CD14-positive monocyte (primary cell): ENCODE measurements at regions not wholly inside any gene's neighbourhood (a gene's known extent, or its start where the extent isn't known, plus 50 kb on each side); places are given as distances from the start of the nearest gene placed in this dataset.

Experiments used
- DNase-seq, 3 donors: peaks; one replicate each; pipeline ENCODE4 v3.0.0-alpha.2; 2011 to 2022
- H2AFZ ChIP-seq: 2 replicates; pipeline ENCODE4 v1.6.0; 2012; ENCODE audit warnings: mild to moderate bottlenecking, low read depth, low read length, inconsistent platforms; ENCODE audit not compliant: insufficient read depth, poor library complexity, severe bottlenecking
- H3K27ac ChIP-seq, 2 donors: 1 replicate in 1 of 2; 2 replicates in 1 of 2; pipeline ENCODE4 v1.5.1; 2012 to 2013; ENCODE audit warnings: low read length in 2 of 2, control low read depth in 1 of 2, inconsistent platforms in 1 of 2, low read depth in 1 of 2, mild to moderate bottlenecking in 1 of 2
- H3K27me3 ChIP-seq, 2 donors: one replicate each; pipeline versions ENCODE4 v1.6.0 to v1.6.1; 2011 to 2013; ENCODE audit warnings: low read length in 2 of 2; ENCODE audit not compliant: control insufficient read depth in 2 of 2, insufficient read depth in 2 of 2
- H3K36me3 ChIP-seq, 2 donors: replicated peaks in 1 of 2; 1 replicate in 1 of 2; 2 replicates in 1 of 2; pipeline versions ENCODE4 v1.5.1 to v1.6.1; 2012 to 2013; ENCODE audit warnings: low read length in 2 of 2, control low read depth in 1 of 2, inconsistent platforms in 1 of 2, mild to moderate bottlenecking in 1 of 2; ENCODE audit not compliant: insufficient read depth in 2 of 2, control insufficient read depth in 1 of 2
- H3K4me1 ChIP-seq, 2 donors: 1 replicate in 1 of 2; 2 replicates in 1 of 2; pipeline versions ENCODE4 v1.5.1 to v1.6.1; 2012 to 2013; ENCODE audit warnings: low read length in 2 of 2, control low read depth in 1 of 2, inconsistent platforms in 1 of 2, mild to moderate bottlenecking in 1 of 2, moderate library complexity in 1 of 2; ENCODE audit not compliant: insufficient read depth in 2 of 2, control insufficient read depth in 1 of 2
- H3K4me2 ChIP-seq: replicated peaks from 2 replicates; pipeline ENCODE3; 2012; ENCODE audit warnings: low read length, moderate library complexity, mild to moderate bottlenecking; ENCODE audit not compliant: poor library complexity, severe bottlenecking; ENCODE audit errors: extremely low read depth
- H3K4me3 ChIP-seq, 3 experiments: fragments of 200-600 bp in 1 of 3; sonication (generic) in 1 of 3; replicated peaks in 1 of 3; 1 replicate in 2 of 3; 2 replicates in 1 of 3; pipeline ENCODE4 v1.5.1; 2011 to 2013; ENCODE audit warnings: low read length in 3 of 3, mild to moderate bottlenecking in 3 of 3, control low read depth in 2 of 3, low read depth in 2 of 3, inconsistent platforms in 1 of 3, moderate library complexity in 1 of 3
- H3K79me2 ChIP-seq: 2 replicates; pipeline ENCODE4 v1.6.0; 2012; ENCODE audit warnings: mild to moderate bottlenecking, control low read depth, inconsistent platforms, low read length, moderate library complexity; ENCODE audit not compliant: insufficient read depth
- H3K9ac ChIP-seq: 2 replicates; pipeline ENCODE4 v1.6.0; 2017; ENCODE audit warnings: low read length, mild to moderate bottlenecking; ENCODE audit not compliant: insufficient read depth, poor library complexity, severe bottlenecking
- H3K9me3 ChIP-seq, 2 donors: replicated peaks in 1 of 2; 1 replicate in 1 of 2; 2 replicates in 1 of 2; pipeline versions ENCODE4 v1.5.1 to v1.6.1; 2012 to 2013; ENCODE audit warnings: low read length in 2 of 2, control low read depth in 1 of 2; ENCODE audit not compliant: control insufficient read depth in 1 of 2, insufficient read depth in 1 of 2
- H4K20me1 ChIP-seq: 2 replicates; pipeline ENCODE4 v1.6.0; 2012; ENCODE audit warnings: mild to moderate bottlenecking, low read length, control low read depth, moderate library complexity; ENCODE audit not compliant: insufficient read depth
- H3K27ac Mint-ChIP-seq, 7 donors: one replicate each; pipeline ENCODE4 v1.8.0; 2020; ENCODE audit warnings: mild to moderate bottlenecking in 7 of 7, mixed read lengths in 7 of 7, moderate library complexity in 6 of 7, inconsistent platforms in 2 of 7
- H3K27me3 Mint-ChIP-seq, 3 donors: one replicate each; pipeline ENCODE4 v1.8.0; 2021 to 2022; ENCODE audit warnings: low read depth in 3 of 3, mild to moderate bottlenecking in 3 of 3, mixed read lengths in 3 of 3, moderate library complexity in 3 of 3, inconsistent platforms in 1 of 3
- H3K36me3 Mint-ChIP-seq, 2 donors: one replicate each; pipeline ENCODE4 v1.8.0; 2020; ENCODE audit warnings: mixed read lengths in 2 of 2, inconsistent platforms in 1 of 2, mild to moderate bottlenecking in 1 of 2
- H3K4me1 Mint-ChIP-seq: one replicate; pipeline ENCODE4 v1.8.0; 2020; ENCODE audit warnings: mild to moderate bottlenecking, mixed read lengths
- H3K4me3 Mint-ChIP-seq, 2 donors: one replicate each; pipeline ENCODE4 v1.8.0; 2020; ENCODE audit warnings: mild to moderate bottlenecking in 2 of 2, mixed read lengths in 2 of 2, moderate library complexity in 1 of 2
- H3K9me3 Mint-ChIP-seq, 7 donors: one replicate each; pipeline ENCODE4 v1.8.0; 2020 to 2022; ENCODE audit warnings: mixed read lengths in 7 of 7, mild to moderate bottlenecking in 6 of 7, moderate library complexity in 6 of 7, inconsistent platforms in 2 of 7
- WGBS: methylation state at CpG from one replicate; pipeline ENCODE4 v1.1.5; 2013; ENCODE audit warnings: missing lambda C conversion rate; ENCODE audit not compliant: insufficient coverage; 5-methylcytosine and 5-hydroxymethylcytosine counted together
- intact Hi-C, 2 donors: fragments of 100-400 bp; cut with micrococcal nuclease; formaldehyde crosslinking; loops; one replicate each; pipeline versions ENCODE4 v1.15.0 to v1.15.1; 2023
- TF ChIP-seq, protein P1 (sequence below): fragments of 200-600 bp; IDR thresholded peaks from one replicate; pipeline ENCODE4 v1.8.0; 2022; ENCODE audit warnings: antibody characterized with exemption, mild to moderate bottlenecking

DNA sequence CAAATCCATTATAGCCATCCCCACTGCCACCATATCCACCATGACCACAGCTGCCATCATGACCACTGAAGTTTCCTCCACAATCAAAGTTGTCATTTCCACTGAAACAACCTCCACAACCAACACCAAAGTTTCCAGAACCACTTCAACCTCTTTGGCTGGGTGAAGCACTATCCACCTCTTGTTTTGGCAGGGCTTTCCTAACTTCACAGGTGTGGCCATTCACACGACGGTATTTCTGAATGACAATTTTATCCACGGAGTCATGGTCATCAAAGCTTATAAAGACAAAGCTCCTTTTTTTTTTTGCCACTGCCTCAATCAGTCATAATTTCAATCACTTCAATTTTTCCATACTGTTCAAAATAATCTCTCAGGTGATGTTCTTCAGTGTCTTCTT is 89.8 kb upstream of the UGP2 start:
- Histone ChIP-seq H3K9me3 (peaks cover under 1 to 4% of the 10 kb centered on the region in 2 donors), H3K9ac (no peak overlapping the region), H3K4me1 (no peaks in the 10 kb centered on the region), H3K79me2 (no peaks in the 10 kb centered on the region), H3K27me3 (no peaks in the 10 kb centered on the region), H4K20me1 (no peaks in the 10 kb centered on the region), H3K4me3 (no peak overlapping the region), H2AFZ (no peak overlapping the region), H3K36me3 (no peaks in the 10 kb centered on the region), H3K27ac (no peak overlapping the region), H3K4me2 (no peak overlapping the region)
- Mint-ChIP-seq H3K27me3 (peaks cover 0 to 2% (median 2%) of the 10 kb centered on the region in 3 donors), H3K9me3 (peaks cover 6 to 18% (median 9%) of the 10 kb centered on the region in 7 donors), H3K36me3 (no peaks in the 10 kb centered on the region), H3K27ac (no peak overlapping the region), H3K4me3 (no peak overlapping the region), H3K4me1 (peaks cover 12% of the 10 kb centered on the region)
- WGBS: 97% methylated on average over 3 of the region's 3 CpGs
- TF ChIP-seq, protein P1, sequence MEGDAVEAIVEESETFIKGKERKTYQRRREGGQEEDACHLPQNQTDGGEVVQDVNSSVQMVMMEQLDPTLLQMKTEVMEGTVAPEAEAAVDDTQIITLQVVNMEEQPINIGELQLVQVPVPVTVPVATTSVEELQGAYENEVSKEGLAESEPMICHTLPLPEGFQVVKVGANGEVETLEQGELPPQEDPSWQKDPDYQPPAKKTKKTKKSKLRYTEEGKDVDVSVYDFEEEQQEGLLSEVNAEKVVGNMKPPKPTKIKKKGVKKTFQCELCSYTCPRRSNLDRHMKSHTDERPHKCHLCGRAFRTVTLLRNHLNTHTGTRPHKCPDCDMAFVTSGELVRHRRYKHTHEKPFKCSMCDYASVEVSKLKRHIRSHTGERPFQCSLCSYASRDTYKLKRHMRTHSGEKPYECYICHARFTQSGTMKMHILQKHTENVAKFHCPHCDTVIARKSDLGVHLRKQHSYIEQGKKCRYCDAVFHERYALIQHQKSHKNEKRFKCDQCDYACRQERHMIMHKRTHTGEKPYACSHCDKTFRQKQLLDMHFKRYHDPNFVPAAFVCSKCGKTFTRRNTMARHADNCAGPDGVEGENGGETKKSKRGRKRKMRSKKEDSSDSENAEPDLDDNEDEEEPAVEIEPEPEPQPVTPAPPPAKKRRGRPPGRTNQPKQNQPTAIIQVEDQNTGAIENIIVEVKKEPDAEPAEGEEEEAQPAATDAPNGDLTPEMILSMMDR: no peak
- DNase-seq: no peak
- intact Hi-C loops: no loop called here

DNA sequence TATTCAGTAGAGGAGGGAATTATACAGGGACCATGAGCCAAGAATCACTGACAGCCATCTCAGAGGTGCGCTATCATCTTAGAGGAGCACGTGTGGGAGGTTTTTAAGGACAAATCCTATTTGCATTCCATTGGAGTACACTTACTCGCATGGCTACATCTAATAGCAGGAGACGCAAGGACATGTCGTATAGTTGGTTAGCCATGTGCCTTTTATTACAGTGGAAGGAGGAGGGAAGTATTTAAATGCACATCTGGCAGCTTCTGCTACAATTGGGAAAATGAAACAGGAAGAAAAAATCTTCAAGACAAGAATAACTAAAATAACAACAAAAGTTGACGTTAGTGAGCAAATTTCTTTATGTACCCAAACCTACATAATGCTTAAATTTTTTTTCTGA is 86.5 kb upstream of the UGP2 start:
- no peak for DNase-seq
- intact Hi-C loops: no loop called here
- no peaks in the 10 kb centered on the region for H3K36me3 ChIP-seq
- H3K27ac ChIP-seq: no peak overlapping the region
- H2AFZ ChIP-seq: no peak overlapping the region
- Mint-ChIP-seq H3K27me3 (peaks cover 0 to 2% (median 2%) of the 10 kb centered on the region in 3 donors), H3K36me3 (no peaks in the 10 kb centered on the region), H3K27ac (no peak overlapping the region), H3K9me3 (peaks cover 4 to 16% (median 7%) of the 10 kb centered on the region in 7 donors), H3K4me1 (peaks cover 12% of the 10 kb centered on the region), H3K4me3 (no peak overlapping the region)
- TF ChIP-seq, protein P1: no peak
- H3K4me2 ChIP-seq: no peak overlapping the region
- WGBS: 100% methylated on average over 1 of the region's 6 CpGs
- no peaks in the 10 kb centered on the region for H3K79me2 ChIP-seq
- no peaks in the 10 kb centered on the region for H3K27me3 ChIP-seq
- no peak overlapping the region for H3K4me3 ChIP-seq
- no peaks in the 10 kb centered on the region for H4K20me1 ChIP-seq
- no peaks in the 10 kb centered on the region for H3K4me1 ChIP-seq
- H3K9me3 ChIP-seq: peaks cover 0 to 4% of the 10 kb centered on the region in 2 donors
- no peak overlapping the region for H3K9ac ChIP-seq
